GM21619 (cell line): ENCODE measurements at regions not wholly inside any gene's neighbourhood (a gene's known extent, or its start where the extent isn't known, plus 50 kb on each side); places are given as distances from the start of the nearest gene placed in this dataset.

Source experiments
- ATAC-seq: cut with Tn5 transposase; IDR thresholded peaks from one replicate; pipeline ENCODE4 v1.9.1; 2021; ENCODE audit not compliant: unreplicated experiment

GRCh38 chr5:12795333-12795663 is 891.1 kb upstream of the CTNND2 start:
- ATAC-seq = no peak

GRCh38 chr5:12794476-12795332 is 890.5 kb upstream of the CTNND2 start:
- no peak for ATAC-seq

GRCh38 chr5:12793373-12793772 is 889.1 kb upstream of the CTNND2 start:
- no peak for ATAC-seq

GRCh38 chr5:12780536-12780935 is 876.3 kb upstream of the CTNND2 start:
- no peak for ATAC-seq

GRCh38 chr5:12777342-12777741 is 873.1 kb upstream of the CTNND2 start:
- ATAC-seq = no peak

- no peak for ATAC-seq
Measured at GRCh38 chr5:12772276-12772675, 868.0 kb upstream of the CTNND2 start.

GRCh38 chr5:12759377-12759776 is 855.1 kb upstream of the CTNND2 start:
- ATAC-seq = no peak

- ATAC-seq = no peak
Measured at GRCh38 chr5:12757035-12757434, 852.8 kb upstream of the CTNND2 start.

GRCh38 chr5:12745537-12745936 is 841.3 kb upstream of the CTNND2 start:
- ATAC-seq = no peak

- no peak for ATAC-seq
Measured at GRCh38 chr5:12743582-12743981, 839.3 kb upstream of the CTNND2 start.

GRCh38 chr5:12730354-12730753 is 826.1 kb upstream of the CTNND2 start:
- no peak for ATAC-seq

- ATAC-seq = no peak
Measured at GRCh38 chr5:12716664-12717063, 812.4 kb upstream of the CTNND2 start.

GRCh38 chr5:12707560-12707959 is 803.3 kb upstream of the CTNND2 start:
- ATAC-seq = no peak

GRCh38 chr5:12704955-12705354 is 800.7 kb upstream of the CTNND2 start:
- ATAC-seq = no peak

- ATAC-seq = no peak
Measured at GRCh38 chr5:12703254-12703653, 799.0 kb upstream of the CTNND2 start.

- no peak for ATAC-seq
Measured at GRCh38 chr5:12695651-12696050, 791.4 kb upstream of the CTNND2 start.

- ATAC-seq = no peak
Measured at GRCh38 chr5:12691330-12691729, 787.1 kb upstream of the CTNND2 start.

GRCh38 chr5:12690361-12690760 is 786.1 kb upstream of the CTNND2 start:
- ATAC-seq = no peak

GRCh38 chr5:12683249-12683648 is 779.0 kb upstream of the CTNND2 start:
- no peak for ATAC-seq

- ATAC-seq = no peak
Measured at GRCh38 chr5:12679731-12680130, 775.5 kb upstream of the CTNND2 start.

GRCh38 chr5:12675959-12676358 is 771.7 kb upstream of the CTNND2 start:
- ATAC-seq = no peak

GRCh38 chr5:12672141-12672540 is 767.9 kb upstream of the CTNND2 start:
- ATAC-seq = no peak

GRCh38 chr5:12669326-12669725 is 765.1 kb upstream of the CTNND2 start:
- no peak for ATAC-seq
